HepG2 (cell line): ENCODE measurements at regions not wholly inside any gene's neighbourhood (a gene's known extent, or its start where the extent isn't known, plus 50 kb on each side); places are given as distances from the start of the nearest gene placed in this dataset.

Source experiments
- ATF7 ChIP-seq, 2 experiments: fragments of 450-650 bp in 1 of 2; sonication (generic) in 1 of 2; formaldehyde crosslinking in 1 of 2; IDR thresholded peaks; 2 replicates each; pipeline versions ENCODE4 v1.4.0 to v1.6.1; 2016 to 2020; ENCODE audit warnings: antibody characterized with exemption in 1 of 2, mild to moderate bottlenecking in 1 of 2, missing genetic modification reagents in 1 of 2
- CHD4 ChIP-seq: fragments of 200-600 bp; sonication (generic); IDR thresholded peaks from 2 replicates; pipeline ENCODE4 v1.7.0; 2017; ENCODE audit warnings: mild to moderate bottlenecking, low read length, borderline replicate concordance
- KLF13 ChIP-seq: sonication (generic); formaldehyde crosslinking; IDR thresholded peaks from 2 replicates; pipeline ENCODE4 v1.4.0; 2020; ENCODE audit warnings: mild to moderate bottlenecking, missing genetic modification reagents
- NR3C1 ChIP-seq: sonication (generic); formaldehyde crosslinking; IDR thresholded peaks from 2 replicates; pipeline ENCODE4 v1.4.0; 2020; ENCODE audit warnings: missing genetic modification reagents
- ZNF138 ChIP-seq: sonication (generic); formaldehyde crosslinking; IDR thresholded peaks from 2 replicates; pipeline ENCODE4 v1.5.0; 2020; ENCODE audit warnings: mild to moderate bottlenecking, low read depth, missing genetic modification reagents
- ZNF572 ChIP-seq: sonication (generic); formaldehyde crosslinking; IDR thresholded peaks from 2 replicates; pipeline ENCODE4 v1.5.1; 2020; ENCODE audit warnings: mild to moderate bottlenecking, missing genetic modification reagents
- ZNF768 ChIP-seq: sonication (generic); formaldehyde crosslinking; IDR thresholded peaks from 2 replicates; pipeline ENCODE4 v1.4.0; 2020; ENCODE audit warnings: missing genetic modification reagents

DNA sequence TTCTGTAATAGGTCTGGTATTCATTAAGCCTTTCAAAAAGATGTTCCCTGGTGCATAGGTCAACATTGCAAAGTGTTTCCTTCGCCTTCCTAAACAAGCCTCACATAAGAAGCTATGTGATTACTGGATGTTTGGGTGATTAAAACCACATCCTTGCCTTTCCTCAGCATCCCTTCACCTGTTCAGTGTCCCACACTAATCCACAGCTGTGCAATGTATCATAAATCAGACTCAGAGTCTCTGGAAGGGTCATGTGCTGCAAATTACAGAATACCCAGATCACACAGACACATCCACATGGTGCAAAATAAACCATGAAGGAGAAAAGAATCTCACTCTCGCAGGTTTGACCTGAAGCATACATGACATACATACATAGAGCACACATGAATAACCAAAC is 164.7 kb upstream of the NSMCE3 start:
- TF ChIP-seq ZNF138 (CRISPR knock-in tag) = no peak
- TF ChIP-seq ZNF768 (CRISPR knock-in tag) = no peak
- TF ChIP-seq NR3C1 (CRISPR knock-in tag) = no peak
- no peak for TF ChIP-seq CHD4
- TF ChIP-seq ATF7 (IDR thresholded peaks at IDR 0.05) = no peak
- TF ChIP-seq ATF7 (CRISPR knock-in tag; IDR thresholded peaks at IDR 0.05) = no peak
- TF ChIP-seq KLF13 = no peak
- no peak for TF ChIP-seq ZNF572 (CRISPR knock-in tag)
